Activated naive CD8-positive, alpha-beta T cell treated with anti-CD3 and anti-CD28 coated beads, Interleukin-2, amount 50 U/mL, for 16 hours (primary cell): ENCODE measurements at regions not wholly inside any gene's neighbourhood (a gene's known extent, or its start where the extent isn't known, plus 50 kb on each side); places are given as distances from the start of the nearest gene placed in this dataset.

ENCODE experiments used
- DNase-seq: peaks from one replicate; pipeline ENCODE4 v3.0.0-alpha.2; 2020; ENCODE audit warnings: low read depth, low spot score

GRCh38 chr6:12657884-12658283 is 58.7 kb upstream of the PHACTR1 start:
- no peak for DNase-seq

- DNase-seq: no peak
Measured at GRCh38 chr6:12661432-12662089, 55.0 kb upstream of the PHACTR1 start.
